Prostate gland (tissue), 2 donors: ENCODE measurements at regions not wholly inside any gene's neighbourhood (a gene's known extent, or its start where the extent isn't known, plus 50 kb on each side); places are given as distances from the start of the nearest gene placed in this dataset.

Experiments
- CTCF ChIP-seq, 4 experiments: fragments of 200-600 bp in 2 of 4; fragments of 450-650 bp in 2 of 4; sonication (generic) in 2 of 4; IDR thresholded peaks; 1 replicate in 3 of 4; 2 replicates in 1 of 4; pipeline ENCODE4 v1.5.1; 2016 to 2019; ENCODE audit warnings: antibody characterized with exemption in 4 of 4, mild to moderate bottlenecking in 2 of 4, moderate library complexity in 2 of 4
- POLR2A ChIP-seq: fragments of 450-650 bp; IDR thresholded peaks from one replicate; pipeline ENCODE4 v1.6.1; 2016; ENCODE audit warnings: antibody characterized with exemption, mild to moderate bottlenecking

DNA sequence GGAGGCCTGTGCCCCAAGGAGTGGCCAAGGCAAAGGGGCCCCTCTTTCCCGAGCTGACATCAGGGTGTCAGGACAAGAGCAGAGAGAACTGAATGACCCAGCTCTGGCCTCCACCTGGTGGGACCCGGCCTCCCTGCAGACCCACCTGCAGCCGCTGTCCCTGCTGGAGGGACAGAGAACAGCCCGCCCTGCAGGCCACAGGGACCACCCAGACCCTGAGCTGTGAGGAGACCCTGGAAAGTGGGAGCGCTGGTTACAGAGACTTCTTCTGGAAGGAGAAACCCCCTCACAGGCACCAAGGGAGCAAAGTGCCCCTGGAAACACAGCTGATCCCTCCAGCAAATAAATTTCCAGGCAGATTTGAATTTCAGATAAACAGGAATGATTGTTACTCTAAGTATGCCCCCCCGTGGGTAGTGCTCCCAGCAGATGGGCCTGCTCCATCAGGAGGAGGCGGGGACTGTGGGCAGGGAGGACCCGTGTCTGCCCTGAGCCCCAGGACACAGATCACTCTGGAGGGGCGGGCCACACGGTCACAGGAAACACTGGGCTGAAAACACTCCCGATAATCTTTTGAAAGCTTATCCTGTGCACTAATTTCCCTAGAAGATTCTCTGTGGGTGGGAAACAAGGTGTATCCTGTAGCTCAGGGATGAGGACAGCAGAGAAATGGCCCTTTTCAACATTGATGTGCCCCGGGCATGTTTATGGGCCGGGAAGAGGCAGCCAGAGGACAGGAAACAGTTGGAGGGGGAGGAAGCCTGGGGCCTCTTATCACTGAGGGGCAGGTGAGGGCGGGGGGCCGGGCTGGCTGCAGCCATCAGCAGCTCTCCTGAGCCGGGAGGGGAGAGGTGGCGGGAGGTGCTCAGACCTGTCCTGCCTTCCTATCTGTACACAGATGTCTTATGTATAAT lies 276.0 kb downstream of the ADGRD1 start:
- TF ChIP-seq CTCF (IDR thresholded peaks at IDR 0.05) = no peak
- TF ChIP-seq POLR2A = no peak
